Esophagus squamous epithelium (tissue), 4 donors: ENCODE measurements at regions not wholly inside any gene's neighbourhood (a gene's known extent, or its start where the extent isn't known, plus 50 kb on each side); places are given as distances from the start of the nearest gene placed in this dataset.

Source experiments
- CTCF ChIP-seq, 6 experiments: fragments of 450-650 bp in 4 of 6; fragments of 200-600 bp in 2 of 6; sonication (generic) in 2 of 6; IDR thresholded peaks; one replicate each; pipeline ENCODE4 v1.5.1; 2016 to 2019; ENCODE audit warnings: antibody characterized with exemption in 6 of 6, mild to moderate bottlenecking in 4 of 6, moderate library complexity in 4 of 6
- POLR2A ChIP-seq, 4 donors: fragments of 450-650 bp; IDR thresholded peaks; one replicate each; pipeline ENCODE4 v1.6.1; 2017; ENCODE audit warnings: antibody characterized with exemption in 4 of 4, mild to moderate bottlenecking in 4 of 4, moderate library complexity in 3 of 4

- TF ChIP-seq CTCF (IDR thresholded peaks at IDR 0.05) (no peak), POLR2A (IDR thresholded peaks at IDR 0.05) (no peak)
Observed at GRCh38 chr7:94195201-94195600, 191.0 kb upstream of the BET1 start.
